ENCODE measurements at regions not wholly inside any gene's neighbourhood (a gene's known extent, or its start where the extent isn't known, plus 50 kb on each side); places are given as distances from the start of the nearest gene placed in this dataset.

DNA sequence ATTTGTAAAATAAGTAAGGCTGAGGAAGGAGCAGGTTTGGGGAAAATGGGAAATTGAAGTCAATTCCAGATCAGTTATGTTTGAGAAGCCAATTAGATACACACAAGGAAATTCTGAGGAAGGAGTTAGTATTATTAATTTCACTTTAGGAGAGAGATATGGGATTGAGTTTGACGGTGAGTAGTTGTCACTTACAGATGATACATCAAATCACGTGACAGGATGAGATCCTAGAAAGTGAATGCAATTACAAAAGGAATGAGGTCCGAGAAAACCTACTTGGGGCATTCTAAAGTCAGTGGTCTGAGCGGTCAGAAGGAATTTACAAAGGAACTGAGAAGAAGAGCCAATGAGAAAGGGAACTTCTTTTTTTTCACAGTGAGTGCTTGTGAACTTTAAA lies 364.3 kb upstream of the TMEM229A start:
- TF ChIP-seq GATA2 (IDR thresholded peaks at IDR 0.05; ENCODE audit: low read depth, low read length) (no peak), GATA3 (IDR thresholded peaks at IDR 0.05; ENCODE audit: low read depth, low read length) (no peak)

Data from SH-SY5Y (cell line).